Mesothelial cell of epicardium (in vitro differentiated cells): ENCODE measurements at regions not wholly inside any gene's neighbourhood (a gene's known extent, or its start where the extent isn't known, plus 50 kb on each side); places are given as distances from the start of the nearest gene placed in this dataset.

Source experiments
- DNase-seq, 2 experiments: peaks; one replicate each; pipeline ENCODE4 v3.0.0; 2021; ENCODE audit warnings: low spot score in 2 of 2; ENCODE audit not compliant: unreplicated experiment in 2 of 2
- H3K27ac Mint-ChIP-seq: 2 replicates; pipeline ENCODE4 v1.8.0; 2021; ENCODE audit warnings: mixed read lengths
- H3K27me3 Mint-ChIP-seq: 2 replicates; pipeline ENCODE4 v1.8.0; 2021; ENCODE audit warnings: low read depth, mixed read lengths
- H3K36me3 Mint-ChIP-seq: 2 replicates; pipeline ENCODE4 v1.8.0; 2021; ENCODE audit warnings: mixed read lengths
- H3K4me1 Mint-ChIP-seq: 2 replicates; pipeline ENCODE4 v1.8.0; 2021; ENCODE audit warnings: mixed read lengths
- H3K4me3 Mint-ChIP-seq: 2 replicates; pipeline ENCODE4 v1.8.0; 2021; ENCODE audit warnings: mild to moderate bottlenecking, moderate library complexity, mixed read lengths
- H3K9me3 Mint-ChIP-seq: 2 replicates; pipeline ENCODE4 v1.8.0; 2021; ENCODE audit warnings: mixed read lengths
- CTCF ChIP-seq: fragments of 200-600 bp; sonication (generic); IDR thresholded peaks from one replicate; pipeline ENCODE4 v1.5.0; 2021; ENCODE audit warnings: antibody characterized with exemption; ENCODE audit not compliant: unreplicated experiment

GRCh38 chr10:20726381-20726780, 170.7 kb downstream of the NEBL start:
- no peak overlapping the region for H3K27ac Mint-ChIP-seq

DNA sequence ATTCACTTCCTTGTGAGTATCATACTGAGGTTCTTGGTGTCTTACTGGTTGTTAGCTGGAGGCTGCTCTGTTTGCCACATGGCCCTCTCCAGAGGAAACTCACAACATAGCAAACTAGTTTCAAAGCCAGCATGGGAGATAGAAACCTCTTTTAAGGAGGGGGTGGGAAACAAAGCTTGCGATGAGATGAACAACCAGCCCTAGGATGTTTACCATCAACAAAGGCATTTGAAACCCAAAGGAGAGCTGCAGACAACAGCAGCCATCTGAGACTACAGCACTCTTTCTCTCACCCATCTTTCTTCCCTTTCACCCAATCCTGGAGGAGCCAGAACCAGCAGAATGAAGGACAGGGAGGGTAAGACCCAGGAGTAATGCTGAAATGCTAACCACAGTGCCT, 182.1 kb downstream of the NEBL start:
- peaks cover 27% of the 10 kb centered on the region for H3K4me1 Mint-ChIP-seq
- no peak for TF ChIP-seq CTCF
- peaks cover 9% of the 10 kb centered on the region for H3K36me3 Mint-ChIP-seq
- no peak for DNase-seq
- no peak overlapping the region for H3K4me3 Mint-ChIP-seq
- peaks cover 18% of the 10 kb centered on the region for H3K9me3 Mint-ChIP-seq
- no peaks in the 10 kb centered on the region for H3K27me3 Mint-ChIP-seq
- no peak overlapping the region for H3K27ac Mint-ChIP-seq

More at GRCh38 chr10:20726381-20726780, 170.7 kb downstream of the NEBL start:
- no peaks in the 10 kb centered on the region for H3K4me1 Mint-ChIP-seq
- DNase-seq, result no peak
- TF ChIP-seq CTCF, result no peak
- no peak overlapping the region for H3K4me3 Mint-ChIP-seq
- H3K9me3 Mint-ChIP-seq, result peaks cover 39% of the 10 kb centered on the region
- H3K27me3 Mint-ChIP-seq, result no peaks in the 10 kb centered on the region
- H3K36me3 Mint-ChIP-seq, result peaks cover 11% of the 10 kb centered on the region

DNA sequence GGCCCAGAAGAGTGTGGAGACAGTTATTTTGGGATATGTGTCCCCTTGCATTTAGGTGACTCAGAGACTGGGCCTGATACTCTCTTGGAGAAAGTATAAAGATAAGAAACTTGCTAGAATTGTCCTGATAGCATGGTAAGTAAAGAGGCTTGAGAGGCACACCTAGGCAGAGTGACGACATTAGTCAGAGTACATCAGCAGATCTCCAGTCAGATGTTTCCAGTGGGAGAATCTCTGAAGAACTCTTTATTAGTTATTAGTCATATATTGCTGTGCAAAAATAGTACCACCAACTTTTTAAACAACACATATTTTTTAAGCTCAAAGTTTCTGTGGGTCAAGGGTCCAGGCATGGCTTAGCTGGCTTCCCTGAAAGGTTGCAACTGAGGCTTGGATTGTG, 182.6 kb downstream of the NEBL start:
- Mint-ChIP-seq H3K4me3 (no peak overlapping the region), H3K27ac (peak overlapping the region; percentile 39), H3K27me3 (no peaks in the 10 kb centered on the region), H3K36me3 (peaks cover 8% of the 10 kb centered on the region), H3K9me3 (peaks cover 17% of the 10 kb centered on the region), H3K4me1 (peaks cover 27% of the 10 kb centered on the region)
- TF ChIP-seq CTCF, result no peak
- no peak for DNase-seq

GRCh38 chr10:20713420-20713819, 183.7 kb downstream of the NEBL start:
- H3K27ac Mint-ChIP-seq, result peak overlapping the region; percentile 90
- TF ChIP-seq CTCF, result no peak
- peaks cover 27% of the 10 kb centered on the region for H3K4me1 Mint-ChIP-seq
- peaks cover 7% of the 10 kb centered on the region for H3K36me3 Mint-ChIP-seq
- no peak overlapping the region for H3K4me3 Mint-ChIP-seq
- H3K27me3 Mint-ChIP-seq, result no peaks in the 10 kb centered on the region
- no peak for DNase-seq
- peaks cover 16% of the 10 kb centered on the region for H3K9me3 Mint-ChIP-seq

GRCh38 chr10:20712774-20713173, 184.3 kb downstream of the NEBL start:
- Mint-ChIP-seq H3K9me3 (peaks cover 12% of the 10 kb centered on the region), H3K27ac (peak overlapping the region; percentile 90), H3K4me3 (peak overlapping the region; percentile 16), H3K27me3 (no peaks in the 10 kb centered on the region), H3K4me1 (peaks cover 27% of the 10 kb centered on the region), H3K36me3 (peaks cover 5% of the 10 kb centered on the region)
- peak in 1 of 2 experiments; percentile 44 for DNase-seq
- TF ChIP-seq CTCF, result no peak

DNA sequence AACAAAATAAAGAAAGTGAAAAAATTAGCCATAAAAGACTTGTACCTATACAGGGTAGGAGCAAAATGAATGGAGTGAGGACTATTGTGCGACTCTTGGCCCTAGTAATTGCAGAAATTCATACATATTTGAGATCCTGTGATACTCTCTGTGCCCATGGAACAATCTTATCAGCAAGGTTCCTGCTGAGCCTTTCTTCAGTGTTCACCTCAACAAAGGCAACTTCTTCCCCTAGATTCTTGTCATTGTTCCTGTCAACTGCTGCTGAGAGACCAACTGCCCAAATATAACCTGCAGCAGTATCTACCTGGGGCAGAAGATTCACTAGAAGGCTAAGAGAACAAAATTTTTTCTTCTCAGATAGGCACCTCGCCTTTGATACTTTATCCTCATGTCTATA, 187.4 kb downstream of the NEBL start:
- no peak overlapping the region for H3K27ac Mint-ChIP-seq
- no peaks in the 10 kb centered on the region for H3K27me3 Mint-ChIP-seq
- DNase-seq, result no peak
- TF ChIP-seq CTCF, result no peak
- H3K4me3 Mint-ChIP-seq, result no peak overlapping the region
- H3K36me3 Mint-ChIP-seq, result no peaks in the 10 kb centered on the region
- H3K9me3 Mint-ChIP-seq, result peaks cover 7% of the 10 kb centered on the region
- peaks cover 27% of the 10 kb centered on the region for H3K4me1 Mint-ChIP-seq
